ENCODE measurements at regions not wholly inside any gene's neighbourhood (a gene's known extent, or its start where the extent isn't known, plus 50 kb on each side); places are given as distances from the start of the nearest gene placed in this dataset.

GRCh38 chr2:66048667-66049066, 386.3 kb upstream of the MEIS1 start:
- TF ChIP-seq CTCF (IDR thresholded peaks at IDR 0.05) = no peak
- TF ChIP-seq POLR2A (IDR thresholded peaks at IDR 0.05) = no peak
- no peak for TF ChIP-seq POLR2AphosphoS5 (IDR thresholded peaks at IDR 0.05)
- no peak for TF ChIP-seq EP300 (IDR thresholded peaks at IDR 0.05; ENCODE audit: low read depth)
